CD4-positive, alpha-beta T cell (primary cell): ENCODE measurements at regions not wholly inside any gene's neighbourhood (a gene's known extent, or its start where the extent isn't known, plus 50 kb on each side); places are given as distances from the start of the nearest gene placed in this dataset.

Experiments
- ATAC-seq: fragments of 200-7000 bp; cut with Tn5 transposase; one replicate; pipeline ENCODE4 v1.10.0; 2022; ENCODE audit warnings: mild to moderate bottlenecking; ENCODE audit not compliant: poor library complexity
- CTCF ChIA-PET: fragments of 350-600 bp; sonication (Branson Sonifier 250); formaldehyde crosslinking; loops from one replicate; lab custom pipeline; 2021; ENCODE audit warnings: antibody characterized with exemption, inconsistent platforms; lab: Charles Lee
- POLR2A ChIA-PET: fragments of 350-600 bp; sonication (Branson Sonifier 250); formaldehyde crosslinking; loops from one replicate; lab custom pipeline; 2021; ENCODE audit warnings: antibody characterized with exemption, inconsistent platforms; lab: Charles Lee
- DNase-seq, 14 experiments: peaks; one replicate each; pipeline ENCODE4 v3.0.0-alpha.2; 2013 to 2020; ENCODE audit warnings: mixed read lengths in 2 of 14
- H3K27ac ChIP-seq, 2 donors: one replicate each; pipeline versions ENCODE4 v1.5.1 to v1.7.0; 2013; ENCODE audit warnings: low read length in 2 of 2, low read depth in 1 of 2, mild to moderate bottlenecking in 1 of 2
- H3K27me3 ChIP-seq, 2 experiments: 1 replicate in 1 of 2; 2 replicates in 1 of 2; pipeline versions ENCODE4 v1.6.1 to v1.7.0; 2013; ENCODE audit warnings: low read length in 2 of 2, control low read depth in 1 of 2, mild to moderate bottlenecking in 1 of 2, moderate library complexity in 1 of 2; ENCODE audit not compliant: insufficient read depth in 2 of 2, control insufficient read depth in 1 of 2
- H3K36me3 ChIP-seq: one replicate; pipeline ENCODE4 v1.6.1; 2013; ENCODE audit warnings: low read length, control low read depth; ENCODE audit not compliant: insufficient read depth
- H3K4me1 ChIP-seq: one replicate; pipeline ENCODE4 v1.6.1; 2013; ENCODE audit warnings: low read length, control low read depth; ENCODE audit not compliant: insufficient read depth
- H3K4me3 ChIP-seq: one replicate; pipeline ENCODE4 v1.5.1; 2013; ENCODE audit warnings: mild to moderate bottlenecking, low read length, moderate library complexity
- H3K9me3 ChIP-seq, 2 experiments: 1 replicate in 1 of 2; 2 replicates in 1 of 2; pipeline versions ENCODE4 v1.6.1 to v1.7.0; 2013; ENCODE audit warnings: low read length in 2 of 2, mild to moderate bottlenecking in 2 of 2, control low read depth in 1 of 2, moderate library complexity in 1 of 2; ENCODE audit not compliant: control insufficient read depth in 1 of 2, insufficient read depth in 1 of 2
- H3K27ac Mint-ChIP-seq: one replicate; pipeline ENCODE4 v1.8.0; 2020; ENCODE audit warnings: mixed read lengths
- H3K27me3 Mint-ChIP-seq: one replicate; pipeline ENCODE4 v1.8.0; 2021; ENCODE audit warnings: mixed read lengths
- H3K36me3 Mint-ChIP-seq: one replicate; pipeline ENCODE4 v1.8.0; 2021; ENCODE audit warnings: low read depth, mixed read lengths
- H3K4me1 Mint-ChIP-seq: one replicate; pipeline ENCODE4 v1.8.0; 2021; ENCODE audit warnings: low read depth, mixed read lengths
- H3K4me3 Mint-ChIP-seq: one replicate; pipeline ENCODE4 v1.8.0; 2020; ENCODE audit warnings: mild to moderate bottlenecking, mixed read lengths
- H3K9me3 Mint-ChIP-seq: one replicate; pipeline ENCODE4 v1.8.0; 2020; ENCODE audit warnings: mixed read lengths
- CTCF ChIP-seq: fragments of 200-600 bp; IDR thresholded peaks from one replicate; pipeline ENCODE4 v1.8.0; 2022; ENCODE audit warnings: antibody characterized with exemption, mild to moderate bottlenecking
- intact Hi-C, 2 experiments: fragments of 100-400 bp; cut with DNase I in 1 of 2; cut with micrococcal nuclease in 1 of 2; formaldehyde crosslinking; loops; one replicate each; pipeline versions ENCODE4 v1.15.1 to v1.9.0; 2023 to 2025; cut with DNase I, micrococcal nuclease

DNA sequence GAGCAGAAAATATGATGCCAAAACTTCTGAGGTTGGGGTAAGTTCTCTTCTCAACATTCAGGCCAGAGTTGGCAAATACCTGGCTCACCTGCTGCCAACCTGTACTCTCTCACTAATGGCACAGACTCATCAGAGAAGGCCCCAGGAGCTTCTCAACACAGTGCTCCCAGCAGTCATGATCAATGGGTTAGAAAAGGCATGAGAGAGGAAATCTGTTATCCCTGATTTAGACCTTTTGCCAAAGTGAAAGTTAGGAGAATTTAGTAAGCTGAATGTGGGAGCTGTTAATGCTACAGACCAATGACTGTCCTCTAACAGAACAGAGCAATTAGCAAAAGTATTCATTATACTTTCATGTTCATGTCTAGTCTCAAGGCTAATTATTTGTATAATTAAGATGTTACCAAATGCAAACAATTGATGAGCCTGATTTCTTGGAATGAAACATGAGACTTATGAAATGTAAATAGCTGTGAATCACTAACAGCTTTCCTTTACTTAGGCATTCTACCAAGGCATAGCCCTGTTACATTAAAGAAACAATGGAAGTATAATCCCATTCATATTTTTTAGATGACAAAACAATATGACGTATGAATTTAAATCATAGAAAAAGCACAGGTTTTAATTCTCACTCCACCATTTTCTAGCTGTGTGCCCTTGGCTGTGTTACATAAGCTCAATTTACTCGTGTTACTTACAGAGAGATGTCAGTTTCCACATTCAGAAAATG is 68.7 kb upstream of the MARCHF10 start:
- intact Hi-C loops: no loop called here
- Mint-ChIP-seq H3K4me1 (no peaks in the 10 kb centered on the region), H3K36me3 (no peaks in the 10 kb centered on the region), H3K4me3 (no peak overlapping the region), H3K27me3 (peaks cover 34% of the 10 kb centered on the region), H3K27ac (no peak overlapping the region), H3K9me3 (no peaks in the 10 kb centered on the region)
- Histone ChIP-seq H3K27me3 (no peaks in the 10 kb centered on the region), H3K4me1 (no peaks in the 10 kb centered on the region), H3K36me3 (no peaks in the 10 kb centered on the region), H3K27ac (no peak overlapping the region), H3K4me3 (no peak overlapping the region), H3K9me3 (no peaks in the 10 kb centered on the region)
- ChIA-PET CTCF (no interaction called here), POLR2A (no interaction called here)
- DNase-seq (no peak), ATAC-seq (no peak)
- no peak for TF ChIP-seq CTCF

DNA sequence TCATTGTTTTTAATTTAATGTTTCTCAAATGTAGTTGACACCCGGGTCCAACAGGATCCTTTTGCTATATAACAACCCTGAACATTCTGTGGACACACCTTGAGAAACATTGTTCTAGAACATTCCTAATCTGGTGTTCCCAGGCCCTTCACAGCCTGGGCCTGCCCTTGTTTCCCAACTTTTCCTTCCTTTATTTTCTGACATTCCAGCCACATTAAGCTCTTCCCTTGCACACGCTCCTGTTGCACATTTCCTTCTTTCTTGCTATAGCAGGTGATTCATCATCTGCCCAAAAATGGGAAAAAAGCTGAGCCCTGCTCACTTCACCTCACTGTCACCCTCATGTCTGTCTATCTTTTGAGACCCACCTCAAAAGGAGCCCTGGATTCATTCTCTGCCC is 67.9 kb upstream of the MARCHF10 start:
- ChIA-PET POLR2A (no interaction called here), CTCF (no interaction called here)
- no peaks in the 10 kb centered on the region for H3K4me1 Mint-ChIP-seq
- no peak for ATAC-seq
- H3K36me3 Mint-ChIP-seq: no peaks in the 10 kb centered on the region
- Histone ChIP-seq H3K9me3 (no peaks in the 10 kb centered on the region), H3K4me1 (no peaks in the 10 kb centered on the region), H3K27me3 (no peaks in the 10 kb centered on the region), H3K27ac (no peak overlapping the region), H3K36me3 (no peaks in the 10 kb centered on the region), H3K4me3 (no peak overlapping the region)
- H3K27ac Mint-ChIP-seq: no peak overlapping the region
- no peak for DNase-seq
- no peak for TF ChIP-seq CTCF
- intact Hi-C loops: no loop called here
- no peaks in the 10 kb centered on the region for H3K9me3 Mint-ChIP-seq
- H3K4me3 Mint-ChIP-seq: no peak overlapping the region
- peaks cover 31% of the 10 kb centered on the region for H3K27me3 Mint-ChIP-seq

DNA sequence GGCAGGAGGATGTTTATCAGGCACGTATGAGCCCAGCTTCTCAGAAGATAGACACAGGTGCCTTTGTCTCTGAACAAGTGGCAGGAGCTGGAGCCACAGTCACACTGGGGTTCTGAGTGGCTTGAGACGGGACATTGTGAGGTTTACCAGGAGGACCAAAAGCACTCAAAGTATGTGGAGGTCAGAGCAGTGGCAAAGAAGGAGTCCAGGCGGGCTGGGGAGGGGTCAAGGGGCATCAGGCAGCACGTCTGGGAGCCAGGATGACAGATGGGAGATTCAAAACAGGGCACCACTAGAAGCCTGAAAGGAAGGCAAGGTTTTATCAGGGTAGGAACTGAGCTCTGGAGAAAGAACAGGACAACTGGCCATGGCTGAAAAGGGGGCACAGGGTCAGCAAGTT is 67.2 kb upstream of the MARCHF10 start:
- intact Hi-C loops: no loop called here
- ATAC-seq: no peak
- CTCF ChIA-PET: no interaction called here

More for the DNA sequence above, 67.2 kb upstream of the MARCHF10 start:
- H3K36me3 ChIP-seq: no peaks in the 10 kb centered on the region
- H3K9me3 ChIP-seq: no peaks in the 10 kb centered on the region
- POLR2A ChIA-PET: no interaction called here
- no peak for DNase-seq
- H3K27me3 Mint-ChIP-seq: peaks cover 31% of the 10 kb centered on the region
- H3K36me3 Mint-ChIP-seq: no peaks in the 10 kb centered on the region
- no peaks in the 10 kb centered on the region for H3K27me3 ChIP-seq
- no peaks in the 10 kb centered on the region for H3K4me1 Mint-ChIP-seq
- TF ChIP-seq CTCF: no peak
- no peaks in the 10 kb centered on the region for H3K9me3 Mint-ChIP-seq
- H3K4me3 ChIP-seq: no peak overlapping the region
- H3K27ac ChIP-seq: no peak overlapping the region
- no peak overlapping the region for H3K27ac Mint-ChIP-seq
- H3K4me1 ChIP-seq: no peaks in the 10 kb centered on the region
- H3K4me3 Mint-ChIP-seq: no peak overlapping the region
